Embryonic facial prominence (tissue), 1 donor: ENCODE measurements at regions not wholly inside any gene's neighbourhood (a gene's known extent, or its start where the extent isn't known, plus 50 kb on each side); places are given as distances from the start of the nearest gene placed in this dataset.

Source experiments
- DNase-seq: peaks from one replicate; pipeline ENCODE4 v3.0.0-alpha.2; 2016; ENCODE audit errors: extremely low spot score

GRCh38 chr11:128226106-128226716, 361.1 kb downstream of the ETS1 start:
- no peak for DNase-seq

GRCh38 chr11:128222245-128222884, 365.0 kb downstream of the ETS1 start:
- DNase-seq = no peak

- no peak for DNase-seq
These were observed 367.6 kb downstream of the ETS1 start for GRCh38 chr11:128219731-128220120.

GRCh38 chr11:128216198-128216597, 371.2 kb downstream of the ETS1 start:
- no peak for DNase-seq

- no peak for DNase-seq
These were observed 372.0 kb downstream of the ETS1 start for GRCh38 chr11:128215238-128215882.

- DNase-seq = no peak
These were observed 373.1 kb downstream of the ETS1 start for GRCh38 chr11:128214263-128214662.

GRCh38 chr11:128213461-128213860, 373.9 kb downstream of the ETS1 start:
- DNase-seq = no peak

- no peak for DNase-seq
These were observed 375.0 kb downstream of the ETS1 start for GRCh38 chr11:128212324-128212723.

GRCh38 chr11:128210148-128210940, 377.0 kb downstream of the ETS1 start:
- DNase-seq = no peak

GRCh38 chr11:128209138-128209435, 378.3 kb downstream of the ETS1 start:
- DNase-seq = no peak

- DNase-seq = no peak
These were observed 378.8 kb downstream of the ETS1 start for GRCh38 chr11:128208329-128209137.

GRCh38 chr11:128207861-128208321, 379.5 kb downstream of the ETS1 start:
- DNase-seq = no peak

GRCh38 chr11:128206461-128206860, 380.9 kb downstream of the ETS1 start:
- no peak for DNase-seq

- DNase-seq = no peak
These were observed 381.6 kb downstream of the ETS1 start for GRCh38 chr11:128205796-128206195.

- no peak for DNase-seq
These were observed 382.5 kb downstream of the ETS1 start for GRCh38 chr11:128204898-128205297.

- DNase-seq = no peak
These were observed 385.6 kb downstream of the ETS1 start for GRCh38 chr11:128201801-128202200.

- DNase-seq = no peak
These were observed 386.3 kb downstream of the ETS1 start for GRCh38 chr11:128201009-128201408.

GRCh38 chr11:128200467-128200866, 386.9 kb downstream of the ETS1 start:
- no peak for DNase-seq

GRCh38 chr11:128198216-128198772, 389.1 kb downstream of the ETS1 start:
- DNase-seq = no peak

- DNase-seq = no peak
These were observed 391.1 kb downstream of the ETS1 start for GRCh38 chr11:128196235-128196634.

- no peak for DNase-seq
These were observed 391.6 kb downstream of the ETS1 start for GRCh38 chr11:128195756-128196155.
